DND-41 (cell line): ENCODE measurements at regions not wholly inside any gene's neighbourhood (a gene's known extent, or its start where the extent isn't known, plus 50 kb on each side); places are given as distances from the start of the nearest gene placed in this dataset.

Experiments used
- ATAC-seq: fragments of 200-7000 bp; cut with Tn5 transposase; 3 replicates; pipeline ENCODE4 v1.9.1; 2021; ENCODE audit warnings: low read depth; ENCODE audit not compliant: insufficient read depth
- DNase-seq: peaks from one replicate; pipeline ENCODE4 v3.0.0-alpha.2; 2020
- H2AFZ ChIP-seq: 2 replicates; pipeline ENCODE4 v1.6.0; 2012; ENCODE audit warnings: low read depth, low read length
- H3K27ac ChIP-seq: 2 replicates; pipeline ENCODE4 v1.5.1; 2012; ENCODE audit warnings: low read length, inconsistent platforms
- H3K27me3 ChIP-seq: fragments of 200-600 bp; sonication (generic); 2 replicates; pipeline ENCODE4 v1.6.0; 2012; ENCODE audit warnings: low read length, mild to moderate bottlenecking, inconsistent platforms; ENCODE audit not compliant: insufficient read depth, poor library complexity
- H3K36me3 ChIP-seq: 2 replicates; pipeline ENCODE4 v1.5.1; 2012; ENCODE audit warnings: low read length, inconsistent platforms; ENCODE audit not compliant: insufficient read depth
- H3K4me1 ChIP-seq: 2 replicates; pipeline ENCODE4 v1.5.1; 2012; ENCODE audit warnings: mild to moderate bottlenecking, low read length; ENCODE audit not compliant: insufficient read depth
- H3K4me2 ChIP-seq: 2 replicates; pipeline ENCODE4 v1.6.0; 2012; ENCODE audit warnings: mild to moderate bottlenecking, moderate library complexity, low read length, inconsistent platforms; ENCODE audit not compliant: insufficient read depth
- H3K4me3 ChIP-seq, 2 experiments: fragments of 200-600 bp in 1 of 2; shearing (Covaris generic) in 1 of 2; 2 replicates each; pipeline ENCODE4 v1.5.1; 2012 to 2016; ENCODE audit warnings: inconsistent platforms in 2 of 2, low read length in 2 of 2, mild to moderate bottlenecking in 2 of 2, low read depth in 1 of 2, moderate library complexity in 1 of 2
- H3K79me2 ChIP-seq: 2 replicates; pipeline ENCODE4 v1.6.0; 2012; ENCODE audit warnings: low read length, inconsistent platforms; ENCODE audit not compliant: insufficient read depth
- H3K9ac ChIP-seq: 2 replicates; pipeline ENCODE4 v1.6.0; 2012; ENCODE audit warnings: low read depth, mild to moderate bottlenecking, inconsistent platforms, low read length, moderate library complexity
- H3K9me3 ChIP-seq: 2 replicates; pipeline ENCODE4 v1.5.1; 2012; ENCODE audit warnings: low read length, moderate library complexity, mild to moderate bottlenecking, inconsistent platforms; ENCODE audit not compliant: insufficient read depth, severe bottlenecking
- H4K20me1 ChIP-seq: 2 replicates; pipeline ENCODE4 v1.6.0; 2012; ENCODE audit warnings: low read length; ENCODE audit not compliant: insufficient read depth
- EZH2 ChIP-seq: IDR thresholded peaks from 3 replicates; pipeline ENCODE4 v1.6.1; 2012; ENCODE audit warnings: borderline replicate concordance, low read depth, mild to moderate bottlenecking, moderate library complexity, low read length, inconsistent platforms; ENCODE audit not compliant: severe bottlenecking
- TF ChIP-seq, protein P1 (sequence below): IDR thresholded peaks from 2 replicates; pipeline ENCODE4 v1.5.1; 2012; ENCODE audit warnings: borderline replicate concordance, low read length, moderate library complexity, mild to moderate bottlenecking; ENCODE audit not compliant: poor library complexity, severe bottlenecking; ENCODE audit errors: extremely low read depth

DNA sequence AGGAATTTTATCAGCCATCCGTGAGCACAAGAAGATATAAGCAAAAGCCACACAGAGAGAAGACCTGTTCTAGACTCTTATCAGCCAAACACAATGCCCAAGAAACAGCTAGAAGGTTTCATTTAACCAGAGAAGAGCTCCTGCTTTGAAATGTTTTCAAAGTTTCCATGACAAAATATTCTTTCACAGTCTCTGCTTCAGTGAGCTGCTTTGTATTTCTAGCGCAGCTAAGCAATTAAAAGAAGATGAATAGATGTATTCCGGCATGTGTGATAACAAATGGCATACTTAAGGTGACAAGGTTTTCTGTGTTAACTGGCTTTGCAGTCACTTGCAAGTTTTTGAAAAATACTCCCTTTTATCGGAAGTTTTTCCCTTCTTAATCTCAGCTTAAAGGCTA lies 78.9 kb upstream of the NXPH1 start:
- ATAC-seq, result no peak
- no peak for DNase-seq
- Histone ChIP-seq H3K36me3 (no peaks in the 10 kb centered on the region), H3K27me3 (peaks cover 3% of the 10 kb centered on the region), H3K79me2 (no peaks in the 10 kb centered on the region), H4K20me1 (no peaks in the 10 kb centered on the region), H3K4me2 (no peak overlapping the region), H3K4me1 (no peaks in the 10 kb centered on the region), H3K9ac (no peak overlapping the region), H3K9me3 (no peaks in the 10 kb centered on the region), H3K27ac (no peak overlapping the region), H2AFZ (no peak overlapping the region), H3K4me3 (no peak overlapping the region)
- TF ChIP-seq, protein P1, sequence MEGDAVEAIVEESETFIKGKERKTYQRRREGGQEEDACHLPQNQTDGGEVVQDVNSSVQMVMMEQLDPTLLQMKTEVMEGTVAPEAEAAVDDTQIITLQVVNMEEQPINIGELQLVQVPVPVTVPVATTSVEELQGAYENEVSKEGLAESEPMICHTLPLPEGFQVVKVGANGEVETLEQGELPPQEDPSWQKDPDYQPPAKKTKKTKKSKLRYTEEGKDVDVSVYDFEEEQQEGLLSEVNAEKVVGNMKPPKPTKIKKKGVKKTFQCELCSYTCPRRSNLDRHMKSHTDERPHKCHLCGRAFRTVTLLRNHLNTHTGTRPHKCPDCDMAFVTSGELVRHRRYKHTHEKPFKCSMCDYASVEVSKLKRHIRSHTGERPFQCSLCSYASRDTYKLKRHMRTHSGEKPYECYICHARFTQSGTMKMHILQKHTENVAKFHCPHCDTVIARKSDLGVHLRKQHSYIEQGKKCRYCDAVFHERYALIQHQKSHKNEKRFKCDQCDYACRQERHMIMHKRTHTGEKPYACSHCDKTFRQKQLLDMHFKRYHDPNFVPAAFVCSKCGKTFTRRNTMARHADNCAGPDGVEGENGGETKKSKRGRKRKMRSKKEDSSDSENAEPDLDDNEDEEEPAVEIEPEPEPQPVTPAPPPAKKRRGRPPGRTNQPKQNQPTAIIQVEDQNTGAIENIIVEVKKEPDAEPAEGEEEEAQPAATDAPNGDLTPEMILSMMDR, result no peak
- no peak for TF ChIP-seq EZH2

DNA sequence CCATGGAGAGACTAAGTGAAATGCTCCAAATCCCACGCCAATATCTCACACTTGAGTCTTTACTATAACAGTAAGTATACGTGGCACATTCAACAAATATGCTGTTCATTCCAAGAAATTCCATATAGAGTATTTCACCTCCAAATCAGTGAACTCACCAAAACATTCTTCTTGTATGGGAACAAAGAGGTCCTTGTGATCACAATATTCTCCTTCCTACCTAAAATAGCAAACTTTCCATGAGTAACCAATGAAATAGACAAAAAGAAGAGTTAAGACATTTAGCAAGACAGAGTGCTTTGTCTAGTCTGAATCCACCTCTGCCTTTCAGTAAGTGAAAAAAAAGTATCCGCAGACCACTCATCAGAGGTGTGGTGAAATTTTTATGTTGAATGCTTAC lies 77.3 kb upstream of the NXPH1 start:
- Histone ChIP-seq H3K9ac (no peak overlapping the region), H3K79me2 (no peaks in the 10 kb centered on the region), H3K9me3 (no peaks in the 10 kb centered on the region), H2AFZ (no peak overlapping the region), H3K4me1 (no peaks in the 10 kb centered on the region), H4K20me1 (no peaks in the 10 kb centered on the region), H3K4me2 (no peak overlapping the region), H3K4me3 (no peak overlapping the region), H3K27me3 (peaks cover 3% of the 10 kb centered on the region), H3K36me3 (no peaks in the 10 kb centered on the region), H3K27ac (no peak overlapping the region)
- TF ChIP-seq, protein P1, result no peak
- TF ChIP-seq EZH2, result no peak
- no peak for DNase-seq
- ATAC-seq, result no peak

DNA sequence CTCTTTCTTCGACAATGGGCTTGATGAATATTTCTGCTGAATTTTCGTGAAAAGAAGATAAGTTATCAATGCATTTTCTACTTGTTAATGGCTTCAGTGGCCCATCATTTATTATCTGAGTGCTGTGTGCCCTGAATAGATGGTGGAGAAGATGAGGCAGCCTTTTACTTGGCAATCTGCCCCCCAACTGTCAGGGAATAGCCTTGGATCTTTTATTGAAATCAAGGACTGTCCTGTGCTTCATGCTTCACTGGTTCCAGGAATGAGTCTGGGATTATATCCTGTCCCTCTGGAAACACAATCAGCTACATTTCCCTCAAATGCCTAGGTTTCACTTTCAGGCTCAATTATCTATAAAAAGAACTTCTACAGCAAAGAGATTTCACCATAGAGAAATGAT lies 75.9 kb upstream of the NXPH1 start:
- Histone ChIP-seq H4K20me1 (no peaks in the 10 kb centered on the region), H3K4me3 (no peak overlapping the region), H3K9me3 (no peaks in the 10 kb centered on the region), H3K36me3 (no peaks in the 10 kb centered on the region), H3K27ac (no peak overlapping the region), H2AFZ (no peak overlapping the region), H3K9ac (no peak overlapping the region), H3K4me2 (no peak overlapping the region), H3K27me3 (peaks cover 3% of the 10 kb centered on the region), H3K79me2 (no peaks in the 10 kb centered on the region), H3K4me1 (no peaks in the 10 kb centered on the region)
- no peak for ATAC-seq
- TF ChIP-seq, protein P1, result no peak
- no peak for TF ChIP-seq EZH2
- DNase-seq, result no peak
